K562 (cell line): ENCODE measurements at regions not wholly inside any gene's neighbourhood (a gene's known extent, or its start where the extent isn't known, plus 50 kb on each side); places are given as distances from the start of the nearest gene placed in this dataset.

ENCODE experiments used
- ARID2 ChIP-seq: fragments of 450-650 bp; IDR thresholded peaks from 2 replicates; pipeline ENCODE4 v1.6.1; 2017; ENCODE audit warnings: antibody characterized with exemption, mild to moderate bottlenecking
- BHLHE40 ChIP-seq: IDR thresholded peaks from 2 replicates; pipeline ENCODE4 v1.6.1; 2011; ENCODE audit warnings: low read length, improper control_type of control experiment
- CEBPG ChIP-seq, 3 experiments: fragments of 200-800 bp in 1 of 3; sonication (Bioruptor generic) in 1 of 3; sonication (generic) in 1 of 3; formaldehyde crosslinking in 1 of 3; IDR thresholded peaks in 2 of 3; conservative IDR thresholded peaks in 1 of 3; 2 replicates each; pipeline versions ENCODE4 v1.6.1 to v1.8.0; 2016 to 2022; ENCODE audit warnings: missing compliant biosample characterization in 2 of 3, missing genetic modification characterization in 2 of 3, mild to moderate bottlenecking in 1 of 3, missing genetic modification reagents in 1 of 3
- CREM ChIP-seq: IDR thresholded peaks from 2 replicates; pipeline ENCODE4 v1.6.1; 2014; ENCODE audit warnings: antibody characterized with exemption, low read depth
- ETV1 ChIP-seq: fragments of 450-650 bp; conservative IDR thresholded peaks from 2 replicates; pipeline ENCODE4 v1.6.1; 2016; ENCODE audit warnings: missing genetic modification characterization, control low read depth, low read depth, missing compliant biosample characterization
- HEY1 ChIP-seq: fragments of 250-450 bp; sonication (Bioruptor Pico); IDR thresholded peaks from 2 replicates; pipeline ENCODE4 v1.5.0; 2020; ENCODE audit warnings: mild to moderate bottlenecking, moderate library complexity, borderline replicate concordance
- NCOA6 ChIP-seq: fragments of 450-650 bp; IDR thresholded peaks from 2 replicates; pipeline ENCODE4 v1.6.1; 2017; ENCODE audit warnings: mild to moderate bottlenecking
- NUFIP1 ChIP-seq: fragments of 450-650 bp; IDR thresholded peaks from 2 replicates; pipeline ENCODE4 v1.6.1; 2018; ENCODE audit not compliant: partially characterized antibody
- POLR2AphosphoS5 ChIP-seq: IDR thresholded peaks from 2 replicates; pipeline ENCODE4 v1.6.1; 2011; ENCODE audit warnings: mild to moderate bottlenecking, low read depth, low read length, moderate library complexity; ENCODE audit not compliant: control insufficient read depth, insufficient read depth
- POLR2H ChIP-seq: IDR thresholded peaks from 2 replicates; pipeline ENCODE4 v1.6.1; 2016; ENCODE audit warnings: missing genetic modification characterization, low read depth, mild to moderate bottlenecking, control low read depth, missing compliant biosample characterization, moderate library complexity
- SMAD4 ChIP-seq: fragments of 250-450 bp; sonication (Bioruptor Pico); conservative IDR thresholded peaks from 2 replicates; pipeline ENCODE4 v1.8.0; 2021; ENCODE audit warnings: inconsistent platforms, mild to moderate bottlenecking, moderate library complexity
- ZBTB7A ChIP-seq: IDR thresholded peaks from 2 replicates; pipeline ENCODE4 v1.6.1; 2011; ENCODE audit warnings: low read depth, mild to moderate bottlenecking, low read length, moderate library complexity, borderline replicate concordance; ENCODE audit not compliant: control insufficient read depth
- TF ChIP-seq, protein P1 (sequence below): fragments of 250-450 bp; sonication (Bioruptor Pico); IDR thresholded peaks from 2 replicates; pipeline ENCODE4 v1.8.0; 2022; ENCODE audit warnings: moderate library complexity, mild to moderate bottlenecking, inconsistent platforms
- TF ChIP-seq, protein P2 (sequence below): sonication (generic); formaldehyde crosslinking; IDR thresholded peaks from 2 replicates; pipeline ENCODE4 v1.8.0; 2022; ENCODE audit warnings: missing genetic modification reagents, mild to moderate bottlenecking, moderate library complexity, borderline replicate concordance
- TF ChIP-seq, protein P3 (sequence below): fragments of 200-800 bp; sonication (Bioruptor generic); IDR thresholded peaks from 2 replicates; pipeline ENCODE4 v1.6.1; 2016; ENCODE audit warnings: missing genetic modification characterization, missing compliant biosample characterization
- TF ChIP-seq, protein P4 (sequence below), 3 experiments: IDR thresholded peaks in 2 of 3; conservative IDR thresholded peaks in 1 of 3; 2 replicates each; pipeline ENCODE4 v1.5.1; 2011 to 2012; ENCODE audit warnings: low read length in 3 of 3, mild to moderate bottlenecking in 3 of 3, control low read depth in 2 of 3, improper control_type of control experiment in 1 of 3, inconsistent platforms in 1 of 3, low read depth in 1 of 3, mixed read lengths in 1 of 3, moderate library complexity in 1 of 3; ENCODE audit not compliant: insufficient read depth in 2 of 3

DNA sequence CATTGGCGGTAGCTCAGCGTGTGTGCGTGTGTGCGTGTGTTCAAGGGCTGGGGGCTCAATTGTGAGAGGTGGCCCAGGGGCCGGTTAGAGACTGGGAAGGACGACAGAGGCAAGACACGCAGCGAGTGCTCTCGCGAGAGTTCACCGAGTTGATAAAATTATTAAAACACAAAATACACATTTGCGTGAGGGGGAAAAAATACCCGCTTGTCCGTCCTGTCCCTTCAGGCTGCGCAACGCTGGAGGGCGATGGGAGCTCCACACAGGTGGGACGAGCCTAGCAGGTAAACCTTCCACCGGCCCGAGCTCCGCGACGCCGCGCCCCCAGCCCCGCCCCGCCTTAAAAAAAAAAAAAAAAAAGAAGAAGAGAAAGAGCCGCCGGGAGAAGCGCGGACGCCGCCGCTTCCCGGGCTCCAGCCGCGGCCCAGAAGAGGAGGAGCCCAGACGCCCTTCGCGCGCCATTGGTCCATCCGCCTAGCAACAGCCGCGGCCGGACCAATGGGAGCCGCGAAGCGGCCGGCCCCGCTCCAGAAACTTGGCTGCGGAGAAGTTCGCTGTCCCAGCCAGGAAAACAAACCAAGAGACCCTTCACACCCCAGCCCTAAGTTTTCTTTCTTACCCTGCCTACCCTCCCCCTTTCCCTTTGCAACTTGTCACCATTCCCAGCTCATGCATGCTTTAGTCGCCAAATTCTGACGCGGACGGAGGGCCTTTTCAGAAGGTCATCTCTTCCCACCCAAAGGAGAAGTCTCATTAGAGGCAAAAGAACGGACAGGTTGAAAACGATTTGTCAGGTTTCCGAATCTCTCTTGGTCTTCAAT lies 169.9 kb upstream of the MAF start (continued):
- TF ChIP-seq POLR2AphosphoS5: peak; percentile 34; the same call in 1 of the 2 replicates
- TF ChIP-seq BHLHE40: peak; percentile 30; the same call in 1 of the 2 replicates
- TF ChIP-seq, protein P1, sequence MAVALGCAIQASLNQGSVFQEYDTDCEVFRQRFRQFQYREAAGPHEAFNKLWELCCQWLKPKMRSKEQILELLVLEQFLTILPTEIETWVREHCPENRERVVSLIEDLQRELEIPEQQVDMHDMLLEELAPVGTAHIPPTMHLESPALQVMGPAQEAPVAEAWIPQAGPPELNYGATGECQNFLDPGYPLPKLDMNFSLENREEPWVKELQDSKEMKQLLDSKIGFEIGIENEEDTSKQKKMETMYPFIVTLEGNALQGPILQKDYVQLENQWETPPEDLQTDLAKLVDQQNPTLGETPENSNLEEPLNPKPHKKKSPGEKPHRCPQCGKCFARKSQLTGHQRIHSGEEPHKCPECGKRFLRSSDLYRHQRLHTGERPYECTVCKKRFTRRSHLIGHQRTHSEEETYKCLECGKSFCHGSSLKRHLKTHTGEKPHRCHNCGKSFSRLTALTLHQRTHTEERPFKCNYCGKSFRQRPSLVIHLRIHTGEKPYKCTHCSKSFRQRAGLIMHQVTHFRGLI: no peak; the same call in 1 of the 2 replicates
- TF ChIP-seq, protein P2, sequence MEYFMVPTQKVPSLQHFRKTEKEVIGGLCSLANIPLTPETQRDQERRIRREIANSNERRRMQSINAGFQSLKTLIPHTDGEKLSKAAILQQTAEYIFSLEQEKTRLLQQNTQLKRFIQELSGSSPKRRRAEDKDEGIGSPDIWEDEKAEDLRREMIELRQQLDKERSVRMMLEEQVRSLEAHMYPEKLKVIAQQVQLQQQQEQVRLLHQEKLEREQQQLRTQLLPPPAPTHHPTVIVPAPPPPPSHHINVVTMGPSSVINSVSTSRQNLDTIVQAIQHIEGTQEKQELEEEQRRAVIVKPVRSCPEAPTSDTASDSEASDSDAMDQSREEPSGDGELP (CRISPR knock-in tag): 0 out of 2 replicates have a peak, but pooled peaks have one; percentile 30
- no peak for TF ChIP-seq NUFIP1
- TF ChIP-seq POLR2H (tag): no peak; the same call in 1 of the 2 replicates
- peak; percentile 36; the same call in 1 of the 2 replicates for TF ChIP-seq SMAD4 (CRISPR knock-in tag)
- TF ChIP-seq, protein P3, sequence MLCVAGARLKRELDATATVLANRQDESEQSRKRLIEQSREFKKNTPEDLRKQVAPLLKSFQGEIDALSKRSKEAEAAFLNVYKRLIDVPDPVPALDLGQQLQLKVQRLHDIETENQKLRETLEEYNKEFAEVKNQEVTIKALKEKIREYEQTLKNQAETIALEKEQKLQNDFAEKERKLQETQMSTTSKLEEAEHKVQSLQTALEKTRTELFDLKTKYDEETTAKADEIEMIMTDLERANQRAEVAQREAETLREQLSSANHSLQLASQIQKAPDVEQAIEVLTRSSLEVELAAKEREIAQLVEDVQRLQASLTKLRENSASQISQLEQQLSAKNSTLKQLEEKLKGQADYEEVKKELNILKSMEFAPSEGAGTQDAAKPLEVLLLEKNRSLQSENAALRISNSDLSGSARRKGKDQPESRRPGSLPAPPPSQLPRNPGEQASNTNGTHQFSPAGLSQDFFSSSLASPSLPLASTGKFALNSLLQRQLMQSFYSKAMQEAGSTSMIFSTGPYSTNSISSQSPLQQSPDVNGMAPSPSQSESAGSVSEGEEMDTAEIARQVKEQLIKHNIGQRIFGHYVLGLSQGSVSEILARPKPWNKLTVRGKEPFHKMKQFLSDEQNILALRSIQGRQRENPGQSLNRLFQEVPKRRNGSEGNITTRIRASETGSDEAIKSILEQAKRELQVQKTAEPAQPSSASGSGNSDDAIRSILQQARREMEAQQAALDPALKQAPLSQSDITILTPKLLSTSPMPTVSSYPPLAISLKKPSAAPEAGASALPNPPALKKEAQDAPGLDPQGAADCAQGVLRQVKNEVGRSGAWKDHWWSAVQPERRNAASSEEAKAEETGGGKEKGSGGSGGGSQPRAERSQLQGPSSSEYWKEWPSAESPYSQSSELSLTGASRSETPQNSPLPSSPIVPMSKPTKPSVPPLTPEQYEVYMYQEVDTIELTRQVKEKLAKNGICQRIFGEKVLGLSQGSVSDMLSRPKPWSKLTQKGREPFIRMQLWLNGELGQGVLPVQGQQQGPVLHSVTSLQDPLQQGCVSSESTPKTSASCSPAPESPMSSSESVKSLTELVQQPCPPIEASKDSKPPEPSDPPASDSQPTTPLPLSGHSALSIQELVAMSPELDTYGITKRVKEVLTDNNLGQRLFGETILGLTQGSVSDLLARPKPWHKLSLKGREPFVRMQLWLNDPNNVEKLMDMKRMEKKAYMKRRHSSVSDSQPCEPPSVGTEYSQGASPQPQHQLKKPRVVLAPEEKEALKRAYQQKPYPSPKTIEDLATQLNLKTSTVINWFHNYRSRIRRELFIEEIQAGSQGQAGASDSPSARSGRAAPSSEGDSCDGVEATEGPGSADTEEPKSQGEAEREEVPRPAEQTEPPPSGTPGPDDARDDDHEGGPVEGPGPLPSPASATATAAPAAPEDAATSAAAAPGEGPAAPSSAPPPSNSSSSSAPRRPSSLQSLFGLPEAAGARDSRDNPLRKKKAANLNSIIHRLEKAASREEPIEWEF (CRISPR knock-in tag): peak; percentile 69; the same call in 1 of the 2 replicates
- TF ChIP-seq, protein P4, sequence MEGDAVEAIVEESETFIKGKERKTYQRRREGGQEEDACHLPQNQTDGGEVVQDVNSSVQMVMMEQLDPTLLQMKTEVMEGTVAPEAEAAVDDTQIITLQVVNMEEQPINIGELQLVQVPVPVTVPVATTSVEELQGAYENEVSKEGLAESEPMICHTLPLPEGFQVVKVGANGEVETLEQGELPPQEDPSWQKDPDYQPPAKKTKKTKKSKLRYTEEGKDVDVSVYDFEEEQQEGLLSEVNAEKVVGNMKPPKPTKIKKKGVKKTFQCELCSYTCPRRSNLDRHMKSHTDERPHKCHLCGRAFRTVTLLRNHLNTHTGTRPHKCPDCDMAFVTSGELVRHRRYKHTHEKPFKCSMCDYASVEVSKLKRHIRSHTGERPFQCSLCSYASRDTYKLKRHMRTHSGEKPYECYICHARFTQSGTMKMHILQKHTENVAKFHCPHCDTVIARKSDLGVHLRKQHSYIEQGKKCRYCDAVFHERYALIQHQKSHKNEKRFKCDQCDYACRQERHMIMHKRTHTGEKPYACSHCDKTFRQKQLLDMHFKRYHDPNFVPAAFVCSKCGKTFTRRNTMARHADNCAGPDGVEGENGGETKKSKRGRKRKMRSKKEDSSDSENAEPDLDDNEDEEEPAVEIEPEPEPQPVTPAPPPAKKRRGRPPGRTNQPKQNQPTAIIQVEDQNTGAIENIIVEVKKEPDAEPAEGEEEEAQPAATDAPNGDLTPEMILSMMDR (IDR thresholded peaks at IDR 0.05 in 2 of 3, conservative IDR thresholded peaks at IDR 0.05 in 1 of 3; ENCODE audit: insufficient read depth in 2 of 3, low read depth in 1 of 3, low read length in 3 of 3): no peak; a peak in 1 of 6 replicates
- TF ChIP-seq HEY1 (CRISPR knock-in tag): no peak
- TF ChIP-seq CREM: peak; percentile 79
- no peak for TF ChIP-seq NCOA6
- TF ChIP-seq ARID2: no peak
- no peak for TF ChIP-seq ETV1 (tag)
- peak; percentile 23; the same call in 1 of the 2 replicates for TF ChIP-seq ZBTB7A
- no peak for TF ChIP-seq CEBPG (CRISPR knock-in tag; IDR thresholded peaks at IDR 0.05)
- TF ChIP-seq CEBPG (tag; conservative IDR thresholded peaks at IDR 0.05 in 1 of 2, IDR thresholded peaks at IDR 0.05 in 1 of 2): no peak
